IMR-90 (cell line): ENCODE measurements at regions not wholly inside any gene's neighbourhood (a gene's known extent, or its start where the extent isn't known, plus 50 kb on each side); places are given as distances from the start of the nearest gene placed in this dataset.

Experiments
- ATAC-seq: fragments of 200-7000 bp; cut with Tn5 transposase; 2 replicates; pipeline ENCODE4 v1.9.1; 2020; ENCODE audit warnings: low read depth, mild to moderate bottlenecking, moderate library complexity
- BruUV-seq: library from RNA; stranded (reverse); fragments of 400-500 nt; replicated peaks from 2 replicates; lab custom pipeline; 2021; lab: Mats Ljungman, UMichigan
- CTCF ChIA-PET: fragments of 300-600 bp; formaldehyde crosslinking; extraction: SDS; loops from one replicate; lab custom pipeline; 2021; ENCODE audit warnings: antibody characterized with exemption; lab: Yijun Ruan, JAX
- POLR2A ChIA-PET: fragments of 300-600 bp; sonication (Branson Sonifier 250); formaldehyde crosslinking; loops from one replicate; lab custom pipeline; 2022; ENCODE audit warnings: antibody characterized with exemption; ENCODE audit not compliant: unreplicated experiment; lab: Charles Lee
- DNase-seq: peaks from one replicate; pipeline ENCODE4 v3.0.0; 2013
- H2AFZ ChIP-seq: replicated peaks from 2 replicates; pipeline ENCODE3; 2013; ENCODE audit warnings: low read length, mild to moderate bottlenecking; ENCODE audit not compliant: poor library complexity
- H2AK5ac ChIP-seq: 2 replicates; pipeline ENCODE4 v1.6.1; 2013; ENCODE audit warnings: low read depth, low read length, inconsistent platforms
- H2AK9ac ChIP-seq: replicated peaks from 2 replicates; pipeline ENCODE3; 2013; ENCODE audit warnings: mild to moderate bottlenecking, low read depth, low read length, moderate library complexity; ENCODE audit not compliant: poor library complexity
- H2BK120ac ChIP-seq: 2 replicates; pipeline ENCODE4 v1.6.1; 2013; ENCODE audit warnings: low read depth, low read length, inconsistent platforms
- H2BK15ac ChIP-seq: 3 replicates; pipeline ENCODE4 v1.6.1; 2013; ENCODE audit warnings: low read depth, low read length, inconsistent platforms
- H2BK20ac ChIP-seq: 2 replicates; pipeline ENCODE4 v1.6.1; 2013; ENCODE audit warnings: low read depth, mild to moderate bottlenecking, inconsistent platforms, low read length, moderate library complexity
- H2BK5ac ChIP-seq: 2 replicates; pipeline ENCODE4 v1.6.1; 2013; ENCODE audit warnings: mild to moderate bottlenecking, low read depth, low read length, inconsistent platforms; ENCODE audit not compliant: poor library complexity, severe bottlenecking
- H3K14ac ChIP-seq: replicated peaks from 2 replicates; pipeline ENCODE4 v1.6.1; 2013; ENCODE audit warnings: low read depth, low read length, inconsistent platforms
- H3K18ac ChIP-seq: 2 replicates; pipeline ENCODE4 v1.6.1; 2013; ENCODE audit warnings: low read depth, low read length, control low read depth
- H3K23ac ChIP-seq: 2 replicates; pipeline ENCODE4 v1.6.1; 2013; ENCODE audit warnings: low read depth, low read length, inconsistent platforms
- H3K27ac ChIP-seq: 2 replicates; pipeline ENCODE4 v1.5.1; 2013; ENCODE audit warnings: mild to moderate bottlenecking, control low read depth, low read length; ENCODE audit not compliant: insufficient read depth
- H3K27me3 ChIP-seq: 2 replicates; pipeline ENCODE4 v1.6.1; 2013; ENCODE audit warnings: low read length; ENCODE audit not compliant: control insufficient read depth, insufficient read depth
- H3K36me3 ChIP-seq: 2 replicates; pipeline ENCODE4 v1.6.1; 2013; ENCODE audit warnings: low read length, mixed read lengths; ENCODE audit not compliant: control insufficient read depth, insufficient read depth
- H3K4ac ChIP-seq: 2 replicates; pipeline ENCODE4 v1.6.1; 2013; ENCODE audit warnings: low read depth, low read length, inconsistent platforms
- H3K4me1 ChIP-seq: 2 replicates; pipeline ENCODE4 v1.6.1; 2013; ENCODE audit warnings: low read length, mixed read lengths; ENCODE audit not compliant: control insufficient read depth, insufficient read depth
- H3K4me2 ChIP-seq: 2 replicates; pipeline ENCODE4 v1.6.1; 2013; ENCODE audit warnings: low read depth, mild to moderate bottlenecking, control low read depth, low read length, moderate library complexity
- H3K4me3 ChIP-seq: 2 replicates; pipeline ENCODE4 v1.5.1; 2013; ENCODE audit warnings: low read depth, mild to moderate bottlenecking, control low read depth, low read length, moderate library complexity; ENCODE audit not compliant: insufficient read depth
- H3K56ac ChIP-seq: 2 replicates; pipeline ENCODE4 v1.6.1; 2013; ENCODE audit warnings: low read length, inconsistent platforms; ENCODE audit not compliant: insufficient read depth; ENCODE audit errors: extremely low read depth
- H3K79me1 ChIP-seq, 2 experiments: 2 replicates each; pipeline ENCODE4 v1.6.1; 2013; ENCODE audit warnings: low read length in 2 of 2, inconsistent platforms in 1 of 2, low read depth in 1 of 2
- H3K9ac ChIP-seq: 2 replicates; pipeline ENCODE4 v1.6.1; 2013; ENCODE audit warnings: low read depth, low read length, control low read depth
- H3K9me1 ChIP-seq: 2 replicates; pipeline ENCODE4 v1.6.1; 2013; ENCODE audit warnings: low read length, inconsistent platforms; ENCODE audit not compliant: insufficient read depth
- H3K9me3 ChIP-seq: 2 replicates; pipeline ENCODE4 v1.6.1; 2013; ENCODE audit warnings: low read length; ENCODE audit not compliant: control insufficient read depth, insufficient read depth
- H4K20me1 ChIP-seq: 2 replicates; pipeline ENCODE4 v1.6.1; 2013; ENCODE audit warnings: low read length, inconsistent platforms; ENCODE audit not compliant: insufficient read depth
- H4K5ac ChIP-seq: 2 replicates; pipeline ENCODE4 v1.6.1; 2013; ENCODE audit warnings: mild to moderate bottlenecking, low read depth, low read length, control low read depth
- H4K8ac ChIP-seq, 2 experiments: 2 replicates each; pipeline ENCODE4 v1.6.1; 2013; ENCODE audit warnings: low read depth in 2 of 2, low read length in 2 of 2, control low read depth in 1 of 2, inconsistent platforms in 1 of 2
- H4K91ac ChIP-seq: 2 replicates; pipeline ENCODE4 v1.6.1; 2013; ENCODE audit warnings: low read depth, low read length, inconsistent platforms; ENCODE audit not compliant: insufficient read depth
- BHLHE40 ChIP-seq: fragments of 150-350 bp; IDR thresholded peaks from 2 replicates; pipeline ENCODE4 v1.6.1; 2016; ENCODE audit warnings: mild to moderate bottlenecking, low read depth, low read length
- CEBPB ChIP-seq: IDR thresholded peaks from 2 replicates; pipeline ENCODE4 v1.6.1; 2012; ENCODE audit warnings: low read depth, low read length, improper control_type of control experiment
- CHD1 ChIP-seq: IDR thresholded peaks from 2 replicates; pipeline ENCODE4 v1.6.1; 2012; ENCODE audit warnings: low read depth, low read length, improper control_type of control experiment
- CTCF ChIP-seq: conservative IDR thresholded peaks from 2 replicates; pipeline ENCODE4 v1.5.1; 2012; ENCODE audit warnings: mild to moderate bottlenecking, low read depth, low read length, improper control_type of control experiment
- ELK1 ChIP-seq: fragments of 150-350 bp; IDR thresholded peaks from 2 replicates; pipeline ENCODE4 v1.6.1; 2016; ENCODE audit warnings: low read depth, mild to moderate bottlenecking, low read length, moderate library complexity, borderline replicate concordance
- FOS ChIP-seq: fragments of 150-350 bp; IDR thresholded peaks from 2 replicates; pipeline ENCODE4 v1.6.1; 2016; ENCODE audit warnings: low read depth, low read length
- MAZ ChIP-seq: IDR thresholded peaks from 2 replicates; pipeline ENCODE4 v1.6.1; 2012; ENCODE audit warnings: low read depth, mild to moderate bottlenecking, low read length, improper control_type of control experiment, moderate library complexity, borderline replicate concordance
- MXI1 ChIP-seq: IDR thresholded peaks from 2 replicates; pipeline ENCODE4 v1.6.1; 2012; ENCODE audit warnings: low read depth, mild to moderate bottlenecking, low read length, moderate library complexity, borderline replicate concordance
- NFE2L2 ChIP-seq: fragments of 150-350 bp; IDR thresholded peaks from 2 replicates; pipeline ENCODE4 v1.6.1; 2016; ENCODE audit warnings: low read depth, mild to moderate bottlenecking, low read length
- POLR2A ChIP-seq: IDR thresholded peaks from 2 replicates; pipeline ENCODE4 v1.6.1; 2012; ENCODE audit warnings: mild to moderate bottlenecking, low read depth, low read length
- RAD21 ChIP-seq: IDR thresholded peaks from 2 replicates; pipeline ENCODE4 v1.6.1; 2012; ENCODE audit warnings: low read length, improper control_type of control experiment
- RCOR1 ChIP-seq: IDR thresholded peaks from 2 replicates; pipeline ENCODE4 v1.6.1; 2012; ENCODE audit warnings: mild to moderate bottlenecking, low read length, improper control_type of control experiment; ENCODE audit not compliant: insufficient replicate concordance
- RFX5 ChIP-seq: IDR thresholded peaks from 2 replicates; pipeline ENCODE4 v1.8.0; 2012; ENCODE audit warnings: low read depth, mild to moderate bottlenecking, low read length, moderate library complexity
- SMC3 ChIP-seq: fragments of 150-350 bp; IDR thresholded peaks from 2 replicates; pipeline ENCODE4 v1.6.1; 2016; ENCODE audit warnings: low read depth, mild to moderate bottlenecking, antibody characterized with exemption, low read length, moderate library complexity
- USF2 ChIP-seq: fragments of 150-350 bp; IDR thresholded peaks from 2 replicates; pipeline ENCODE4 v1.6.1; 2017; ENCODE audit warnings: mild to moderate bottlenecking, antibody characterized with exemption, low read length, low read depth
- WGBS, 2 experiments: methylation state at CpG; one replicate each; pipeline versions ENCODE4 v1.1.5 to v1.1.7; 2013; ENCODE audit warnings: missing lambda C conversion rate in 2 of 2; ENCODE audit not compliant: insufficient read length in 1 of 2; ENCODE audit errors: extremely low coverage in 2 of 2; 5-methylcytosine and 5-hydroxymethylcytosine counted together
- dilution Hi-C: fragments of 300-500 bp; cut with HindIII; formaldehyde crosslinking; loops from one replicate; pipeline ENCODE4 v1.14.3; 2018; ENCODE audit warnings: low sequenced_read_pairs; ENCODE audit not compliant: unreplicated experiment
- in situ Hi-C: fragments of 300-500 bp; cut with MboI; formaldehyde crosslinking; loops from 3 replicates; pipeline ENCODE4 v1.14.3; 2019; ENCODE audit warnings: low sequenced_read_pairs, inconsistent platforms, mixed read lengths
- intact Hi-C: fragments of 100-400 bp; cut with micrococcal nuclease; formaldehyde crosslinking; loops from 2 replicates; pipeline ENCODE4 v1.10.0; 2022

- Histone ChIP-seq H3K9ac (no peak overlapping the region), H3K4me3 (no peak overlapping the region), H3K56ac (no peak overlapping the region; the same call in 1 of the 2 replicates), H3K23ac (no peak overlapping the region), H3K9me3 (peaks cover 10% of the 10 kb centered on the region), H2BK5ac (no peak overlapping the region), H4K5ac (no peak overlapping the region), H3K14ac (no peak overlapping the region; the same call in 1 of the 2 replicates), H3K4me1 (no peaks in the 10 kb centered on the region), H2BK20ac (no peak overlapping the region), H2BK120ac (no peak overlapping the region), H2AK9ac (no peak overlapping the region), H3K36me3 (no peaks in the 10 kb centered on the region), H3K4me2 (no peak overlapping the region), H3K79me1 (no peaks in the 10 kb centered on the region), H3K9me1 (no peaks in the 10 kb centered on the region), H2BK15ac (no peak overlapping the region), H3K18ac (no peak overlapping the region), H2AFZ (peak overlapping the region; percentile 32), H2AK5ac (no peak overlapping the region), H4K91ac (no peak overlapping the region), H4K20me1 (no peaks in the 10 kb centered on the region), H4K8ac (no peak overlapping the region), H3K27ac (no peak overlapping the region), H3K27me3 (no peaks in the 10 kb centered on the region; the same call in 1 of the 2 replicates), H3K4ac (no peak overlapping the region)
- WGBS, 2 experiments, result 80% methylated on average over 1 of the region's 5 CpGs; no CpG with 5 or more reads in 1 of the 2 experiments
- dilution Hi-C loops (no loop called here), intact Hi-C loops (no loop called here), in situ Hi-C loops (no loop called here)
- POLR2A ChIA-PET, result no interaction called here
- CTCF ChIA-PET, result no interaction called here
- no TSS peak for BruUV-seq
- no peak for ATAC-seq
- no peak for DNase-seq
- TF ChIP-seq MXI1, result no peak
- TF ChIP-seq USF2, result no peak
- TF ChIP-seq RFX5, result no peak
- TF ChIP-seq RAD21, result no peak
- no peak for TF ChIP-seq MAZ
- TF ChIP-seq CHD1, result no peak
- no peak for TF ChIP-seq CEBPB
- TF ChIP-seq NFE2L2, result no peak
- no peak for TF ChIP-seq BHLHE40
- TF ChIP-seq ELK1, result no peak
- TF ChIP-seq RCOR1, result no peak
- TF ChIP-seq CTCF, result no peak
- TF ChIP-seq FOS, result no peak
- no peak for TF ChIP-seq SMC3
- TF ChIP-seq POLR2A, result no peak
Measured at GRCh38 chr6:12560315-12560714, 156.3 kb upstream of the PHACTR1 start.
